ENCODE measurements at regions not wholly inside any gene's neighbourhood (a gene's known extent, or its start where the extent isn't known, plus 50 kb on each side); places are given as distances from the start of the nearest gene placed in this dataset.

- Mint-ChIP-seq H3K27me3 (ENCODE audit: insufficient read depth, low read depth, poor library complexity) (no peaks in the 10 kb centered on the region), H3K4me3 (no peak overlapping the region), H3K27ac (no peak overlapping the region), H3K36me3 (ENCODE audit: low read depth) (no peaks in the 10 kb centered on the region), H3K4me1 (peaks cover 9% of the 10 kb centered on the region), H3K9me3 (no peaks in the 10 kb centered on the region)
- Histone ChIP-seq H3K27ac (ENCODE audit: low read depth) (no peak overlapping the region), H3K79me2 (replicated peaks; ENCODE audit: insufficient read depth) (no peaks in the 10 kb centered on the region), H3F3A (replicated peaks; ENCODE audit: low read depth) (peaks cover 4% of the 10 kb centered on the region; the same call in 1 of the 2 replicates), H3K27me3 (ENCODE audit: insufficient read depth) (peaks cover 22% of the 10 kb centered on the region), H2AFZ (no peak overlapping the region), H3K4me1 (ENCODE audit: insufficient read depth) (peaks cover 7% of the 10 kb centered on the region; the same call in 1 of the 2 replicates), H3K36me3 (ENCODE audit: insufficient read depth) (no peaks in the 10 kb centered on the region), H3K4me3 (no peak overlapping the region), H3K9me2 (ENCODE audit: insufficient read depth) (no peaks in the 10 kb centered on the region), H4K20me1 (replicated peaks; ENCODE audit: insufficient read depth) (peaks cover 4% of the 10 kb centered on the region), H3K4me2 (no peak overlapping the region)
- DNase-seq (ENCODE audit: low spot score) = no peak
- ATAC-seq = no peak
- no peak for TF ChIP-seq JUNB (IDR thresholded peaks at IDR 0.05; ENCODE audit: unreplicated experiment)
Measured at GRCh38 chr18:34153711-34154110, 71.0 kb downstream of the NOL4 start.

DNA sequence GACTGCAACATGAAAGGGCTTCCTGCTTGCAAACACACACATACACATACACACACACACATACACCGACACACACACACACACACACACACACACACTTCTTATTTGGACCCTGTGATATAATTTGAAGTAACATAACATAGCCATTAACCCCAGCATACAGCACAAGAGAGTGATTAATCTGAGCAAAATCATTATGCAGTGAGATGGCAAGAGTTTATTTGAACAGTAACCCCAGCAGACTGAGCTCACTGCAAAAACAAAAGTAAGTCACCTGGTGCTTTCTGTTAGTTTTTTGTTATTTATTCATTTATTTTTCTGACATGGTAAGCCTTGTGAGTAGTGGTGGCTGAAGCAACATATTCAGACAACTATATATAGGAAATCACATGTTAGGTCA, 93.7 kb downstream of the NOL4 start:
- no peaks in the 10 kb centered on the region for H3K27me3 Mint-ChIP-seq (ENCODE audit: insufficient read depth, low read depth, poor library complexity)

More for the DNA sequence above, 93.7 kb downstream of the NOL4 start:
- Histone ChIP-seq H3K27me3 (ENCODE audit: insufficient read depth) (no peaks in the 10 kb centered on the region), H3K27ac (ENCODE audit: low read depth) (no peak overlapping the region), H3K36me3 (ENCODE audit: insufficient read depth) (no peaks in the 10 kb centered on the region), H3K4me2 (no peak overlapping the region), H3F3A (replicated peaks; ENCODE audit: low read depth) (no peaks in the 10 kb centered on the region), H3K9me2 (ENCODE audit: insufficient read depth) (no peaks in the 10 kb centered on the region), H4K20me1 (replicated peaks; ENCODE audit: insufficient read depth) (no peaks in the 10 kb centered on the region), H2AFZ (no peak overlapping the region), H3K4me1 (ENCODE audit: insufficient read depth) (no peaks in the 10 kb centered on the region), H3K79me2 (replicated peaks; ENCODE audit: insufficient read depth) (no peaks in the 10 kb centered on the region), H3K4me3 (no peak overlapping the region)
- ATAC-seq (no peak), DNase-seq (ENCODE audit: low spot score) (no peak)
- no peaks in the 10 kb centered on the region for H3K4me1 Mint-ChIP-seq
- H3K9me3 Mint-ChIP-seq = no peaks in the 10 kb centered on the region
- no peak overlapping the region for H3K27ac Mint-ChIP-seq
- H3K4me3 Mint-ChIP-seq = no peak overlapping the region
- TF ChIP-seq CTCF (conservative IDR thresholded peaks at IDR 0.05; ENCODE audit: low read depth in 2 of 2) = no peak
- TF ChIP-seq EZH2 (IDR thresholded peaks at IDR 0.05; ENCODE audit: low read depth, unreplicated experiment) = no peak
- no peak for TF ChIP-seq ZNF462 (CRISPR knock-in tag; IDR thresholded peaks at IDR 0.05)
- TF ChIP-seq ZNF114 (CRISPR knock-in tag; IDR thresholded peaks at IDR 0.05) = no peak
- TF ChIP-seq POLR2AphosphoS5 (IDR thresholded peaks at IDR 0.05; ENCODE audit: low read depth) = no peak
- TF ChIP-seq STAT1 (IDR thresholded peaks at IDR 0.05; ENCODE audit: unreplicated experiment) = no peak
- H3K36me3 Mint-ChIP-seq (ENCODE audit: low read depth) = no peaks in the 10 kb centered on the region

Data from GM23338 (cell line).